Activated CD4-positive, alpha-beta memory T cell treated with anti-CD3 and anti-CD28 coated beads for 36 hours (primary cell): ENCODE measurements at regions not wholly inside any gene's neighbourhood (a gene's known extent, or its start where the extent isn't known, plus 50 kb on each side); places are given as distances from the start of the nearest gene placed in this dataset.

Experiments
- CTCF ChIA-PET: fragments of 350-600 bp; sonication (Branson Sonifier 250); formaldehyde crosslinking; loops from one replicate; lab custom pipeline; 2021; ENCODE audit warnings: antibody characterized with exemption, inconsistent platforms; lab: Charles Lee
- POLR2A ChIA-PET: fragments of 350-600 bp; sonication (Branson Sonifier 250); formaldehyde crosslinking; loops from one replicate; lab custom pipeline; 2021; ENCODE audit warnings: antibody characterized with exemption; lab: Charles Lee
- DNase-seq: peaks from one replicate; pipeline ENCODE4 v3.0.0-alpha.2; 2020
- H3K27ac Mint-ChIP-seq: one replicate; pipeline ENCODE4 v1.8.0; 2021; ENCODE audit warnings: mixed read lengths
- H3K27me3 Mint-ChIP-seq: one replicate; pipeline ENCODE4 v1.8.0; 2021; ENCODE audit warnings: mixed read lengths
- H3K36me3 Mint-ChIP-seq: one replicate; pipeline ENCODE4 v1.8.0; 2021; ENCODE audit warnings: mixed read lengths
- H3K4me1 Mint-ChIP-seq: one replicate; pipeline ENCODE4 v1.8.0; 2021; ENCODE audit warnings: low read depth, mixed read lengths
- H3K4me3 Mint-ChIP-seq: one replicate; pipeline ENCODE4 v1.8.0; 2021; ENCODE audit warnings: mild to moderate bottlenecking, mixed read lengths
- H3K9me3 Mint-ChIP-seq: one replicate; pipeline ENCODE4 v1.8.0; 2021; ENCODE audit warnings: mixed read lengths
- intact Hi-C: fragments of 100-400 bp; cut with micrococcal nuclease; formaldehyde crosslinking; loops from one replicate; pipeline ENCODE4 v1.15.1; 2023

- Mint-ChIP-seq H3K36me3 (no peaks in the 10 kb centered on the region), H3K4me1 (no peaks in the 10 kb centered on the region), H3K4me3 (no peak overlapping the region), H3K27ac (no peak overlapping the region), H3K9me3 (no peaks in the 10 kb centered on the region), H3K27me3 (peaks cover 14% of the 10 kb centered on the region)
- CTCF ChIA-PET: no interaction called here
- intact Hi-C loops: no loop called here
- POLR2A ChIA-PET: no interaction called here
- DNase-seq: no peak
These were observed 290.1 kb upstream of the TSHZ3 start for GRCh38 chr19:31639306-31639705.

GRCh38 chr19:31641591-31641990 lies 292.4 kb upstream of the TSHZ3 start:
- Mint-ChIP-seq H3K36me3 (no peaks in the 10 kb centered on the region), H3K9me3 (peaks cover 18% of the 10 kb centered on the region), H3K4me3 (no peak overlapping the region), H3K27me3 (peaks cover 14% of the 10 kb centered on the region), H3K27ac (no peak overlapping the region), H3K4me1 (no peaks in the 10 kb centered on the region)
- CTCF ChIA-PET: no interaction called here
- DNase-seq: no peak
- intact Hi-C loops: no loop called here
- POLR2A ChIA-PET: no interaction called here

DNA sequence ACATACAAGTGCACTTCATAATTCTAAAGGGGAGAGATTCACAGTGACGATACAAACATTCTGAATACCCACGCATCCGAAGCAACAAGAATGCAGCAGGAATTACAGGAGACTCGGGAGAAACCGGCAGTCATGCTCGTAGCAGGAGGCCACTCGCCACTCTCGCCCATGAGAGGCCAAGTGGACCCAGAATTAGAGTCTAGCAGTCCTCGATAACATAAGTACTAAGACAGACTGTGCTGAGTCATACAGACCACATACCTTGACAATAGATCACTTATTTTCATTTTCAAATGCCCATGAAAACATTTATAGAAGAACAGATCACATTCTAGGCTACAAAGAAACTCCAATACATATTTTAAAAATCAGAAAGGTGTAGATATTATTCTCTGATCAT lies 299.1 kb upstream of the TSHZ3 start:
- POLR2A ChIA-PET: no interaction called here
- Mint-ChIP-seq H3K36me3 (no peaks in the 10 kb centered on the region), H3K27ac (no peak overlapping the region)

DNA sequence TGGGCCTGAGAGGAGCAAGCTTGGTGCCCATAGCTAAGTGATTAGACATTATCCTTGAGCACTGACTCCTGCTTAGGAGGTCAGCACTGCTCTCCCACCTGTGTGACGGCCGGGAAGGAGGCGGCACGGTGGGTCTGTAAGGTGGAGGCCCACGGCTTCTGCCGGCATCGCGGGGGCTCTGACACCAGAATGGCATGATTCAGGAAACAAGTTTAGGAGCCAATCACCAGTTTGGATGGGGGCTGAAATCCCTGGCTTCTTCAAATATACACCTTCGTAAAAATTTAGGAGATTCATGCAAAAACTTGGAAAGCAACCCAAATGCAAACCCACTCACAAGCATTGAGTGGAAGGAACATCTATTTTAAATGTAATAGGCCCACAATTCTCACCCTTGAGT lies 307.3 kb upstream of the TSHZ3 start:
- POLR2A ChIA-PET: no interaction called here
- Mint-ChIP-seq H3K4me3 (no peak overlapping the region), H3K9me3 (no peaks in the 10 kb centered on the region), H3K27ac (no peak overlapping the region), H3K4me1 (no peaks in the 10 kb centered on the region), H3K36me3 (no peaks in the 10 kb centered on the region), H3K27me3 (peaks cover 2% of the 10 kb centered on the region)
- intact Hi-C loops: no loop called here
- CTCF ChIA-PET: no interaction called here
- no peak for DNase-seq

More for the DNA sequence above, 299.1 kb upstream of the TSHZ3 start:
- Mint-ChIP-seq H3K27me3 (peaks cover 4% of the 10 kb centered on the region), H3K9me3 (peaks cover 18% of the 10 kb centered on the region), H3K4me1 (no peaks in the 10 kb centered on the region), H3K4me3 (no peak overlapping the region)
- intact Hi-C loops: no loop called here
- CTCF ChIA-PET: interaction anchor here (0.6 kb wide), 1 partner anchor 685 kb away, joined by 6 read pairs; no protein-coding TSS in a partner anchor
- DNase-seq: no peak

DNA sequence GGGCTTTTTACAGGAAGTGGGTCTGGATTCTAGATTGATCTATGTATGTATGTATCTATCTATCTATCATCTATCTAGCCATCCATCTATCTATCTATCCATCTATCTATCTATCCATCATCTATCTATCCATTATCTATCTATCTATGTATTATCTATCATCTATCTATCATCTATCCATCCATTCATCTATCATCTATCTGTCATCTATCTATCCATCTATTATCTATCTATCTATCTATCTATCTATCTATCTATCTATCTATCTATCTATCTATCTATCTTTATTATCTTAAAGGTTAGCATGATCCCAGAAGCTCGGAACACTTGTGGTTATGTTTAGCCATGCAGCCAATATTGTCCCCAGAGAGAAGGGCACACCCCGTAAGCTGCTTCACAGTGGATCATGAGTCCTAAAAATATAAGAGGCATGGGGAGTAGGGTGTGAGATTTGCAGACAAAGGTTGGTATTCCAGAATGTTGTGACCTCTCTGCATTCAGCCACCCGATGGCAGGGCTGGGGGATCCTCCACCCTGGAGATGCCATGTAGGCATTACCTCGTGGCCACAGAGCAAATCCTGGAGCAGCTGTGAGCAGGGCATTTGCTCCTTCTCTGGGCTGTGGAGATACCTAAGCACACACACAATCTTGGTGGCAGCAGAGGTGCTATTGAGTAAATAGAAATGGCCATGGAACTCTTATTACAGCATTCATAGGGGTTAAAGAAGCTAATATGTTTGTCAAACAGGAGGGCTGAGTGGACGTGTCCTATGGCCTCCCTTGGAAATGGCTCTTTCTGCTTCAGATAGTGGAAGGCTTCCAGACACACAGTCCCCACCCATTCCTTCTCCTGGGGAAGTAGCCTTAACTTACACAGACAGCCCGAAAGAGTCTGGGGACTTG lies 310.0 kb upstream of the TSHZ3 start:
- H3K36me3 Mint-ChIP-seq: no peaks in the 10 kb centered on the region
- intact Hi-C loops: no loop called here
- no peaks in the 10 kb centered on the region for H3K9me3 Mint-ChIP-seq
- no peak for DNase-seq
- CTCF ChIA-PET: no interaction called here
- H3K27ac Mint-ChIP-seq: no peak overlapping the region
- H3K4me1 Mint-ChIP-seq: no peaks in the 10 kb centered on the region
- no peak overlapping the region for H3K4me3 Mint-ChIP-seq
- peaks cover 2% of the 10 kb centered on the region for H3K27me3 Mint-ChIP-seq
- POLR2A ChIA-PET: no interaction called here

DNA sequence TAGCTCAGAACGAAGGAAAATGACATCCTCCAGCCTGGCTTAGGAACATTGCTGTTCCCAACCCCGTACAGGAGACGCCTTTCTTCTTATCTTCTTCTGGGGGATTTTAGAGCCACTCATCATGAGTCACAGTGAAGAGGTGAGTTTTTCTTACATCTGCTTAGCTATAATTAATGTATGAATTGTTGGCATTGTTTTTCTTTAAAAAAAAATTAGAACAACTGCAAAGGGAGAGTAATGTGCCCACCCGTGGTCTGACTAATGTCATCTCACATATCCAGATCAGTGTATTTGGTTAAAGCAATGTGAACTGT lies 310.6 kb upstream of the TSHZ3 start:
- no peak overlapping the region for H3K27ac Mint-ChIP-seq
- intact Hi-C loops: no loop called here
- CTCF ChIA-PET: no interaction called here
- peaks cover 2% of the 10 kb centered on the region for H3K27me3 Mint-ChIP-seq
- H3K4me3 Mint-ChIP-seq: no peak overlapping the region
- no peaks in the 10 kb centered on the region for H3K36me3 Mint-ChIP-seq
- H3K9me3 Mint-ChIP-seq: no peaks in the 10 kb centered on the region
- DNase-seq: no peak
- POLR2A ChIA-PET: no interaction called here
- no peaks in the 10 kb centered on the region for H3K4me1 Mint-ChIP-seq

DNA sequence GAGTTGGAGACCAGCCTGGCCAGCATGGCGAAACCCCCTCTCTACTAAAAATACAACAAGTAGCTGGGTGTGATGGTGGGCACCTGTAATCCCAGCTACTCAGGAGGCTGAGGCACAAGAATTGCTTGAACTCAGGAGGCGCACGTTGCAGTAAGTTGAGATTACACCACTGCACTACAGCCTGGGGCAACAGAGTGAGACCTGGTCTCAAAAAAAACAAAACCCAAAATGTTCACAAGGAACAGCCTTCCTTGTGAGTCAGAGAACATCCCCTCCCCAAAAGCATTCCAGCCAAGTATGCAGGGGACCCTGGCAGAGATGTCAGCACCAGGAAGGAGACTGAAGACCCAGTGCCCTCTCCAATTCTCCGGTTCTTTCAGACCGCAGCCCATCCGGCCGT lies 314.9 kb upstream of the TSHZ3 start:
- ChIA-PET POLR2A (no interaction called here), CTCF (no interaction called here)
- peaks cover 2% of the 10 kb centered on the region for H3K27me3 Mint-ChIP-seq
- no peak overlapping the region for H3K27ac Mint-ChIP-seq
- intact Hi-C loops: no loop called here
- H3K9me3 Mint-ChIP-seq: no peaks in the 10 kb centered on the region
- DNase-seq: no peak
- no peaks in the 10 kb centered on the region for H3K4me1 Mint-ChIP-seq
- H3K36me3 Mint-ChIP-seq: no peaks in the 10 kb centered on the region
- no peak overlapping the region for H3K4me3 Mint-ChIP-seq

DNA sequence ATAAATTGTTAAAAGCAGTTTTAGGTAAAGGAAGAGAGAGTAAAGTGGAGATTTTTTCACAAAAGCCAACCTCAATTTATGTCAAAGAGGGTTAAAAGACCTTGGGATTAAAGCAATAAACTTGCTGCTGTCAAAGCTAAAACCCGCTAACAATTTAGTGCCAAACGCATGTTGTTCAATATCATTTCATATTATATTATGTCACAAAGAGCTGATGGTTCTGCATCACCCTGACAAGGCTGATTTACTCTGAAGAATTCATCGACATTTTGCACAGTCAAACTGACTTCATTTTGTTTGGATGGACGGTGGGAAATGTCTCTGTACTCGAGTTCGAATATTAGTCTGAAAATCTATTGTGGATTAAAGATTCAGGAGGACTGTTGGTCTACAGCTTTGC lies 315.8 kb upstream of the TSHZ3 start:
- POLR2A ChIA-PET: no interaction called here
- Mint-ChIP-seq H3K27ac (no peak overlapping the region), H3K36me3 (no peaks in the 10 kb centered on the region), H3K9me3 (no peaks in the 10 kb centered on the region), H3K27me3 (peaks cover 2% of the 10 kb centered on the region), H3K4me3 (no peak overlapping the region), H3K4me1 (no peaks in the 10 kb centered on the region)
- CTCF ChIA-PET: no interaction called here
- intact Hi-C loops: no loop called here
- no peak for DNase-seq

- intact Hi-C loops: no loop called here
- ChIA-PET CTCF (no interaction called here), POLR2A (no interaction called here)
- no peak for DNase-seq
- no peaks in the 10 kb centered on the region for H3K36me3 Mint-ChIP-seq
- H3K4me1 Mint-ChIP-seq: no peaks in the 10 kb centered on the region
- H3K4me3 Mint-ChIP-seq: no peak overlapping the region
- no peak overlapping the region for H3K27ac Mint-ChIP-seq
- no peaks in the 10 kb centered on the region for H3K9me3 Mint-ChIP-seq
- peaks cover 1% of the 10 kb centered on the region for H3K27me3 Mint-ChIP-seq
These were observed 316.9 kb upstream of the TSHZ3 start for GRCh38 chr19:31666126-31666525.

GRCh38 chr19:31667106-31667505 lies 317.9 kb upstream of the TSHZ3 start:
- Mint-ChIP-seq H3K36me3 (no peaks in the 10 kb centered on the region), H3K27ac (no peak overlapping the region), H3K9me3 (no peaks in the 10 kb centered on the region), H3K27me3 (no peaks in the 10 kb centered on the region), H3K4me3 (no peak overlapping the region), H3K4me1 (no peaks in the 10 kb centered on the region)
- intact Hi-C loops: no loop called here
- ChIA-PET CTCF (interaction anchor here (1.1 kb wide), 1 partner anchor 13 kb away, joined by 3 read pairs; no protein-coding TSS in a partner anchor), POLR2A (no interaction called here)
- no peak for DNase-seq

DNA sequence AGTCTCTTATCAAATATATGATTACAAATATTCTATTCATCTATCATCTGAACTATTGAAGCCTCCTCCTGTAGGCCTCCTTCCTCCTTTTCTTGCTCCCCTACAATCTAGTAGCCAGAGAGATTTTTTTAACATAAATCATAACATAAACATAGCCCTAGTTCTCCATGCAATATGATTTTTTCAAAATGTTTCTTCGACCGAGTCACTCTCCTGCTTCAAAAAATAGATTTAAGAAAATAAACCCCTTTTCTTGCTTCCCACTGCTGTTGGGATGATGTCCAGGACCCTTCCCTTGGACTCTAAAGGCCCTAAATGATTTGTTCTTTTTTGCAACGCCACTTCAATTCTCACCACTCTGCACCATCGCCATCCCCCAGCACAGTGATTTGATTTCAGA lies 319.7 kb upstream of the TSHZ3 start:
- no peaks in the 10 kb centered on the region for H3K36me3 Mint-ChIP-seq
- ChIA-PET POLR2A (no interaction called here), CTCF (no interaction called here)
- no peaks in the 10 kb centered on the region for H3K27me3 Mint-ChIP-seq
- no peak for DNase-seq
- H3K27ac Mint-ChIP-seq: no peak overlapping the region
- H3K4me3 Mint-ChIP-seq: no peak overlapping the region
- H3K9me3 Mint-ChIP-seq: no peaks in the 10 kb centered on the region
- H3K4me1 Mint-ChIP-seq: no peaks in the 10 kb centered on the region
- intact Hi-C loops: no loop called here

DNA sequence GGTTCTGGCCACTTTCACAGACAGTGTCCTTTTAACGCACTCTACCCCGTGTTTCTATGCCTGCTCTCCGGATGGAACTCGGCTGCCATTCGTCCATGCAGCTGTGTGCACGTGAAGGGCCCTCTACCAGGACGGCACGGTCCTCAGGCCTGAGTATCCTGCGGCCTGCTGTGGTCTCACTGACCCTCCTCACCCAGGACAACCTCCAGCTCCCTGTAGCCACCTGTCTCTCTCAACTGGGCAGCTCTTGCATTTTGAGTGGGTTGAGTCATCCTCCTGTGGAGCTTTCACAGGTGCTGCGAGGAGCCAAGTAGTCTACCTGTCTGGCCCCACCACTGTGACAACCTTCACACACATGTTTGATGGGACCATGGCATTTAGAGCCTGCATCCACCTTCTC lies 321.7 kb upstream of the TSHZ3 start:
- intact Hi-C loops: loop anchor here (10.0 kb wide), 1 partner anchor 554 kb away; no protein-coding TSS in a partner anchor
- DNase-seq: no peak
- ChIA-PET POLR2A (no interaction called here), CTCF (no interaction called here)
- Mint-ChIP-seq H3K27me3 (no peaks in the 10 kb centered on the region), H3K4me3 (no peak overlapping the region), H3K4me1 (no peaks in the 10 kb centered on the region), H3K9me3 (no peaks in the 10 kb centered on the region), H3K36me3 (no peaks in the 10 kb centered on the region), H3K27ac (no peak overlapping the region)

DNA sequence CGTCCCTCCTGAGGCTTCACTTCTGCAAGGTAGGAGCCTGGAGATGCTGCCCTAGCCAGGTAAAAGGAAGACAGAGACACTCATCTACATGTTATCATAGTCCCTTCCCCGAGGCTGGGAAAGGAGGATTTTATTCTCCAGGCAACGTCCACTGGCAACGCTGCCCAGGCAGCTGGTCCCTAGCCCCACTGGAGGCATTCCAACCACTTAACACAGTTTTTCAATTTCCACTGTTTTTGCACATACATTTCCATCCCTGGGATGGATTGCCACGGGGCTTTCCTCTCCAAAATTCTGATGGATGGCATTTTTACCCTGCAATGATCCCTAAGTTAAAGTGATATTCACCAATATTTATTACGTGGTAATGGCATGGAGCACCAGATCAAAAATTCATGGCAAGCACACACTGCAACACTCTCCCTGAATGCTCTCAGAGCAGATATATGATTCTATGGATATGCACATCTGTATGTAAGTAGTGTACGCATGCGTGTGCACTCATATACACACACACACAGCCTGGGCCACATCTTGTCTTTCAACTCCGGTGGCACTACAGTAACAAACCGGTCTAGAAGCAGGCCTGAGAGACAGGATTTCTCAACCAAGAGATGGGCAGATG lies 322.3 kb upstream of the TSHZ3 start:
- Mint-ChIP-seq H3K36me3 (no peaks in the 10 kb centered on the region), H3K27ac (no peak overlapping the region), H3K4me1 (no peaks in the 10 kb centered on the region), H3K27me3 (no peaks in the 10 kb centered on the region), H3K4me3 (no peak overlapping the region), H3K9me3 (no peaks in the 10 kb centered on the region)
- ChIA-PET POLR2A (no interaction called here), CTCF (no interaction called here)
- DNase-seq: no peak
- intact Hi-C loops: loop anchor here (10.0 kb wide), 1 partner anchor 553 kb away; no protein-coding TSS in a partner anchor
